OCI-LY3 (cell line): ENCODE measurements at regions not wholly inside any gene's neighbourhood (a gene's known extent, or its start where the extent isn't known, plus 50 kb on each side); places are given as distances from the start of the nearest gene placed in this dataset.

Experiments used
- CTCF ChIP-seq: fragments of 200-600, 300-600 bp; sonication (generic); IDR thresholded peaks from 2 replicates; pipeline ENCODE4 v1.5.1; 2014; ENCODE audit warnings: antibody characterized with exemption, low read length, low read depth
- EZH2phosphoT487 ChIP-seq: fragments of 200-600 bp; shearing (Covaris generic); IDR thresholded peaks from 2 replicates; pipeline ENCODE4 v1.6.1; 2018; ENCODE audit warnings: antibody characterized with exemption, mixed run types, low read depth

DNA sequence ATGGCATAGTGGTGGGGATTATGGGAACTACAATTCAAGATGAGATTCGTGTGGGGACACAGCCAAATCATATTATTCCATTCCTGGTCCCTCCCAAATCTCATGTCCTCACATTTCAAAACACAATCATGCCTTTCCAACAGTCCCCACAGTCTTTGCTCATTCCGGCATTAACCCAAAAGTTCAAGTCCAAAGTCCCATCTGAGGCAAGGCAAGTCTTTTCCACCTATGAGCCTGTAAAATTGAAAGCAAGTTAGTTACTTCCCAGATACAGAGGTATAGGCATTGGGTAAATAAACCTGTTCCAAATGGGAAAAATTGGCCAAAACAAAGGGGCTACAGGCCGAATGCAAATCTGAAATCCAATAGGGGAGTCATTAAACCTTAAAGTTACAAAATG is 1063.2 kb downstream of the CDH11 start:
- no peak for TF ChIP-seq CTCF
- TF ChIP-seq EZH2phosphoT487: no peak
